ENCODE measurements at regions not wholly inside any gene's neighbourhood (a gene's known extent, or its start where the extent isn't known, plus 50 kb on each side); places are given as distances from the start of the nearest gene placed in this dataset.

DNA sequence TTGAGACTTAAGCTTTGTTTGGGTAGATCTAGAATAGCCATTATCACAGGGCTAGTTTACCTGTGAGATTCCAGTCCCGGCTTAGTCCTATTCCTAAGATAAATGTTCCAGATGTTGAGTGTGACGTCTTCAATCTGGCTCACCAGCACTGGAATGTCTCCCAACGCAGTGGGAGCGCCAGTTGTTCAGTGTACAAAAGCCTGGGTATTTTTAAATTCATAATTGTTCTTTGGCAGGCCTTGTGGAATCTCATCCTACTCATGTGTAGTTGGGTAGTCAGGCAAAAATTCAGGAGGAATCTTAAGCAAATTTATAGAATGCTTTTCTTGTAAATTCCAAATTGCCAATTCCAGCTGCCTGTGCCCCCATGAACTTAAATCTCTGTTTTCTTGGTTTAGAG lies 272.6 kb upstream of the KCNN2 start:
- TF ChIP-seq, protein P1, sequence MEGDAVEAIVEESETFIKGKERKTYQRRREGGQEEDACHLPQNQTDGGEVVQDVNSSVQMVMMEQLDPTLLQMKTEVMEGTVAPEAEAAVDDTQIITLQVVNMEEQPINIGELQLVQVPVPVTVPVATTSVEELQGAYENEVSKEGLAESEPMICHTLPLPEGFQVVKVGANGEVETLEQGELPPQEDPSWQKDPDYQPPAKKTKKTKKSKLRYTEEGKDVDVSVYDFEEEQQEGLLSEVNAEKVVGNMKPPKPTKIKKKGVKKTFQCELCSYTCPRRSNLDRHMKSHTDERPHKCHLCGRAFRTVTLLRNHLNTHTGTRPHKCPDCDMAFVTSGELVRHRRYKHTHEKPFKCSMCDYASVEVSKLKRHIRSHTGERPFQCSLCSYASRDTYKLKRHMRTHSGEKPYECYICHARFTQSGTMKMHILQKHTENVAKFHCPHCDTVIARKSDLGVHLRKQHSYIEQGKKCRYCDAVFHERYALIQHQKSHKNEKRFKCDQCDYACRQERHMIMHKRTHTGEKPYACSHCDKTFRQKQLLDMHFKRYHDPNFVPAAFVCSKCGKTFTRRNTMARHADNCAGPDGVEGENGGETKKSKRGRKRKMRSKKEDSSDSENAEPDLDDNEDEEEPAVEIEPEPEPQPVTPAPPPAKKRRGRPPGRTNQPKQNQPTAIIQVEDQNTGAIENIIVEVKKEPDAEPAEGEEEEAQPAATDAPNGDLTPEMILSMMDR (IDR thresholded peaks at IDR 0.05; ENCODE audit: low read length) = no peak
- TF ChIP-seq EZH2 (IDR thresholded peaks at IDR 0.05; ENCODE audit: borderline replicate concordance, low read length) = no peak
